Gastrocnemius medialis (tissue), 4 donors: ENCODE measurements at regions not wholly inside any gene's neighbourhood (a gene's known extent, or its start where the extent isn't known, plus 50 kb on each side); places are given as distances from the start of the nearest gene placed in this dataset.

ENCODE experiments used
- ATAC-seq, 2 donors: fragments of 150-250 bp; one replicate each; pipeline ENCODE4 v1.9.1; 2016
- DNase-seq, 2 donors: peaks; one replicate each; pipeline ENCODE4 v3.0.0-alpha.2; 2019
- H3K27ac ChIP-seq, 4 donors: fragments of 200-600 bp; sonication (generic); 1 replicate in 1 of 4; 2 replicates in 3 of 4; pipeline ENCODE4 v1.5.1; 2016 to 2018; ENCODE audit warnings: mild to moderate bottlenecking in 2 of 4, moderate library complexity in 1 of 4
- H3K27me3 ChIP-seq, 3 donors: fragments of 200-600 bp; sonication (generic) in 2 of 3; 1 replicate in 1 of 3; 2 replicates in 2 of 3; pipeline versions ENCODE4 v1.5.1 to v1.6.0; 2016 to 2019; ENCODE audit warnings: mild to moderate bottlenecking in 1 of 3, moderate library complexity in 1 of 3
- H3K36me3 ChIP-seq, 2 donors: fragments of 200-600 bp; sonication (generic) in 1 of 2; one replicate each; pipeline ENCODE4 v1.5.1; 2017 to 2018
- H3K4me1 ChIP-seq, 2 donors: fragments of 200-600 bp; sonication (generic) in 1 of 2; one replicate each; pipeline ENCODE4 v1.5.1; 2016 to 2017; ENCODE audit warnings: mild to moderate bottlenecking in 2 of 2
- H3K4me3 ChIP-seq, 4 donors: fragments of 200-600 bp; sonication (generic) in 3 of 4; 1 replicate in 1 of 4; 2 replicates in 3 of 4; pipeline ENCODE4 v1.5.1; 2016 to 2019; ENCODE audit warnings: mild to moderate bottlenecking in 2 of 4
- H3K9me3 ChIP-seq, 3 donors: fragments of 200-600 bp; sonication (generic) in 2 of 3; 1 replicate in 1 of 3; 2 replicates in 2 of 3; pipeline ENCODE4 v1.5.1; 2016 to 2019
- CTCF ChIP-seq, 5 experiments: fragments of 450-650 bp in 3 of 5; fragments of 200-600 bp in 2 of 5; sonication (generic) in 2 of 5; IDR thresholded peaks in 4 of 5; conservative IDR thresholded peaks in 1 of 5; 1 replicate in 4 of 5; 2 replicates in 1 of 5; pipeline ENCODE4 v1.5.1; 2016 to 2019; ENCODE audit warnings: antibody characterized with exemption in 5 of 5, mild to moderate bottlenecking in 3 of 5, moderate library complexity in 3 of 5
- POLR2A ChIP-seq, 2 donors: fragments of 450-650 bp; IDR thresholded peaks; one replicate each; pipeline ENCODE4 v1.6.1; 2017; ENCODE audit warnings: antibody characterized with exemption in 2 of 2, mild to moderate bottlenecking in 2 of 2, moderate library complexity in 2 of 2
- in situ Hi-C, 4 donors: fragments of 200-750 bp; cut with MboI; loops; one replicate each; pipeline versions ENCODE4 v1.15.0 to v1.8.0; 2017; ENCODE audit warnings: low sequenced_read_pairs in 4 of 4
- intact Hi-C: fragments of 100-400 bp; cut with DNase I; formaldehyde crosslinking; loops from one replicate; pipeline ENCODE4 v1.15.1; 2023; ENCODE audit warnings: low total_unique reads

GRCh38 chr6:26149240-26149639 lies 62.0 kb downstream of the HFE start:
- no peaks in the 10 kb centered on the region for H3K4me1 ChIP-seq
- in situ Hi-C loops: no loop called here
- DNase-seq: no peak
- TF ChIP-seq POLR2A (IDR thresholded peaks at IDR 0.05) (no peak), CTCF (IDR thresholded peaks at IDR 0.05 in 4 of 5, conservative IDR thresholded peaks at IDR 0.05 in 1 of 5) (no peak)
- ATAC-seq: no peak
- intact Hi-C loops: no loop called here
- no peaks in the 10 kb centered on the region for H3K36me3 ChIP-seq
- H3K4me3 ChIP-seq: no peak overlapping the region
- H3K9me3 ChIP-seq: no peaks in the 10 kb centered on the region
- H3K27ac ChIP-seq: no peak overlapping the region
- no peaks in the 10 kb centered on the region for H3K27me3 ChIP-seq

GRCh38 chr6:26152226-26153101 lies 65.2 kb downstream of the HFE start:
- in situ Hi-C loops: loop anchor here in 1 of 4 donors (25.0 kb wide), 1 partner anchor 985 kb away; a partner anchor contains a TSS
- Histone ChIP-seq H3K36me3 (no peaks in the 10 kb centered on the region), H3K27ac (no peak overlapping the region), H3K4me1 (peaks cover 5 to 12% of the 10 kb centered on the region in 2 donors), H3K9me3 (no peaks in the 10 kb centered on the region), H3K27me3 (no peaks in the 10 kb centered on the region), H3K4me3 (no peak overlapping the region)
- no peak for ATAC-seq
- intact Hi-C loops: loop anchor here (10.0 kb wide), 2 partner anchors 382 to 1322 kb away; partner anchors contain the start of genes HMGN4 and ZNF184
- DNase-seq: no peak
- no peak for TF ChIP-seq POLR2A (IDR thresholded peaks at IDR 0.05)
- TF ChIP-seq CTCF (IDR thresholded peaks at IDR 0.05 in 4 of 5, conservative IDR thresholded peaks at IDR 0.05 in 1 of 5): no peak

- DNase-seq (peak in 1 of 2 donors; percentile 31), ATAC-seq (peak in 1 of 2 donors; percentile 23)
- in situ Hi-C loops (loop anchor here in 3 of 4 donors (5.0 to 25.0 kb wide), 2 partner anchors 33 to 982 kb away; a partner anchor contains a TSS), intact Hi-C loops (loop anchor here (1.0 to 10.0 kb wide), 3 partner anchors 52 to 1320 kb away; partner anchors contain the start of genes HMGN4 and ZNF184)
- Histone ChIP-seq H3K4me1 (peaks cover 11 to 23% of the 10 kb centered on the region in 2 donors), H3K9me3 (no peaks in the 10 kb centered on the region), H3K27ac (peak overlapping the region; percentile 88 to 97 (median 93)), H3K4me3 (peak overlapping the region; percentile 71 to 95 (median 77)), H3K36me3 (no peaks in the 10 kb centered on the region), H3K27me3 (no peaks in the 10 kb centered on the region)
- TF ChIP-seq CTCF (IDR thresholded peaks at IDR 0.05 in 4 of 5, conservative IDR thresholded peaks at IDR 0.05 in 1 of 5) (no peak), POLR2A (IDR thresholded peaks at IDR 0.05) (no peak)
These were observed 68.1 kb downstream of the HFE start for GRCh38 chr6:26155061-26155930.

GRCh38 chr6:26156105-26156849 lies 69.0 kb downstream of the HFE start:
- intact Hi-C loops: loop anchor here (1.0 to 10.0 kb wide), 4 partner anchors 32 to 1319 kb away; partner anchors contain the start of genes HMGN4 and ZNF184
- H3K27ac ChIP-seq: peak overlapping the region; percentile 88 to 97 (median 93)
- DNase-seq (peak; percentile 81 to 89), ATAC-seq (peak; percentile 70 to 76)
- peaks cover 11 to 23% of the 10 kb centered on the region in 2 donors for H3K4me1 ChIP-seq
- no peaks in the 10 kb centered on the region for H3K9me3 ChIP-seq
- no peaks in the 10 kb centered on the region for H3K36me3 ChIP-seq
- H3K27me3 ChIP-seq: no peaks in the 10 kb centered on the region
- H3K4me3 ChIP-seq: peak overlapping the region; percentile 71 to 95 (median 77)
- in situ Hi-C loops: loop anchor here in 3 of 4 donors (5.0 to 25.0 kb wide), 2 partner anchors 34 to 981 kb away; a partner anchor contains a TSS
- TF ChIP-seq POLR2A (IDR thresholded peaks at IDR 0.05) (peak; percentile 99), CTCF (IDR thresholded peaks at IDR 0.05 in 4 of 5, conservative IDR thresholded peaks at IDR 0.05 in 1 of 5) (no peak)
